Body of pancreas (tissue), 4 donors: ENCODE measurements at regions not wholly inside any gene's neighbourhood (a gene's known extent, or its start where the extent isn't known, plus 50 kb on each side); places are given as distances from the start of the nearest gene placed in this dataset.

Experiments used
- ATAC-seq: fragments of 150-250 bp; one replicate; pipeline ENCODE4 v1.9.1; 2016
- DNase-seq, 4 donors: peaks; one replicate each; pipeline ENCODE4 v3.0.0-alpha.2; 2019
- H3K27ac ChIP-seq, 4 donors: fragments of 200-600 bp; sonication (generic); 1 replicate in 3 of 4; 2 replicates in 1 of 4; pipeline versions ENCODE4 v1.5.1 to v1.6.1; 2016 to 2019; ENCODE audit warnings: mild to moderate bottlenecking in 1 of 4, mixed read lengths in 1 of 4, moderate library complexity in 1 of 4
- H3K27me3 ChIP-seq, 2 donors: fragments of 200-600 bp; sonication (generic); one replicate each; pipeline ENCODE4 v1.6.0; 2016; ENCODE audit warnings: mild to moderate bottlenecking in 1 of 2
- H3K36me3 ChIP-seq, 2 donors: fragments of 200-600 bp; sonication (generic); replicated peaks in 1 of 2; 2 replicates each; pipeline ENCODE4 v1.5.1; 2016; ENCODE audit warnings: low read depth in 2 of 2; ENCODE audit not compliant: insufficient read depth in 1 of 2
- H3K4me1 ChIP-seq: fragments of 200-600 bp; sonication (generic); one replicate; pipeline ENCODE4 v1.6.0; 2016
- H3K4me3 ChIP-seq, 2 donors: fragments of 200-600 bp; sonication (generic); 1 replicate in 1 of 2; 2 replicates in 1 of 2; pipeline ENCODE4 v1.5.1; 2016 to 2019
- H3K9me3 ChIP-seq, 3 donors: fragments of 200-600 bp; sonication (generic); 1 replicate in 2 of 3; 2 replicates in 1 of 3; pipeline ENCODE4 v1.5.1; 2016
- CTCF ChIP-seq, 7 experiments: fragments of 450-650 bp in 4 of 7; fragments of 200-600 bp in 3 of 7; sonication (generic) in 3 of 7; IDR thresholded peaks; one replicate each; pipeline ENCODE4 v1.5.1; 2016 to 2019; ENCODE audit warnings: antibody characterized with exemption in 7 of 7
- POLR2A ChIP-seq, 3 donors: fragments of 450-650 bp; IDR thresholded peaks; one replicate each; pipeline ENCODE4 v1.6.1; 2016; ENCODE audit warnings: antibody characterized with exemption in 3 of 3, mild to moderate bottlenecking in 2 of 3
- WGBS, 2 donors: methylation state at CpG; one replicate each; pipeline ENCODE4 v1.1.5; 2017; 5-methylcytosine and 5-hydroxymethylcytosine counted together
- intact Hi-C: fragments of 100-400 bp; cut with DNase I; formaldehyde crosslinking; loops from one replicate; pipeline ENCODE4 v1.15.1; 2023

DNA sequence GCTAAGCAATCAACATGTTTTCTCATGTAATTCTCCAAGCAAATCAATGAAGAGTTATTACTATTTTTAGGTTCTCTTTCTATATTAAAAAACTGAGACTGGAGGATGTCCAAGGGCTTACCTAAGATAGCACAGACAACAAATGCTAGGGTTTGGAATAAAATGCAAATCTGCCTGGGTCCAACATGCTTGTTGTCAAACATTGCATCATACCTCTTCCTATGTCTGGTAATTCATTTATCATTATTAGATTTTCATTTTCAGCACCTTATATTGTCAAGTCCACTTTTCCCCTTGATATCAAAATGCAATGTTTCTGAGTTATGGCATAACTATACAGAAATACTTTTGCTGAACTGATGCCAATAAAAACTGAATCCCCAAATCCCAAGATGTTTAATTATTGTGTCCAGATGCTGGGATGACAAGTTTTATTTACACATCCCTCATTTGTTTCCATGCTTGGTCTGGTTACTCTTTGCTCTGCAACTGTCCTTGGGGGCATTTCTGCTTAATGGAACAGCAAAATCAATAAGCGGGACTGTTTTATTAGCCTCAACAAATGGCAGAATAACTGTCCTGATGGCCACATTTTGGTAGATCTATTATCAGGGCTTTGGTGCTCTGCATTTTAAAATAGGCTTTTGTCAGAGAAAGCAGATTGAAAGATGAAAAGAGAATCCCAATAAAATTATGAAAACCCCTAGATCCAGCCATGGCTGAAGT is 86.0 kb downstream of the C11orf87 start:
- Histone ChIP-seq H3K27me3 (no peaks in the 10 kb centered on the region), H3K4me3 (no peak overlapping the region), H3K27ac (no peak overlapping the region), H3K9me3 (no peaks in the 10 kb centered on the region), H3K4me1 (no peaks in the 10 kb centered on the region), H3K36me3 (no peaks in the 10 kb centered on the region)
- ATAC-seq, result no peak
- intact Hi-C loops, result no loop called here
- 65 to 73% methylated on average over 1 of the region's 1 CpG for WGBS, 2 donors
- DNase-seq, result no peak
- TF ChIP-seq POLR2A (IDR thresholded peaks at IDR 0.05), result no peak
- TF ChIP-seq CTCF (IDR thresholded peaks at IDR 0.05), result no peak

DNA sequence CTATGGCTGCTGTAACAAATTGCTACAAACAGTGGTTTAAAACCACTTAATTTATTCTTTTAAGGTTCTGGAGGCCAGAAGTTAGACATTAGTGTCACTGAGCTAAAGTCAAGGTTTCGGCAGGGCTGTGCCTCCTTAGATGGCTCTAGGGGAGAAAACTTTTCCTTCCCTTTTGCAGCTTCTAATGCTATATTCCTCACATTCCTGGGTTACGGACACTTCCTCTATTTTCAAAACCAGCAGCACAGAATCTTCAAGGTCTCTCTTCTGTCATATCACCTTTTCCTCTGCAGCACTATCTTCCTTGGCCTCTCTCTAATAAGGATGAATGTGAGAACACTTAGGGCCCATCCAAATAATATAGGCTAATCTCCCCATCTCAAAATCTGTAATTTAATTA is 87.0 kb downstream of the C11orf87 start:
- Histone ChIP-seq H3K9me3 (no peaks in the 10 kb centered on the region), H3K27me3 (no peaks in the 10 kb centered on the region), H3K4me3 (no peak overlapping the region), H3K36me3 (no peaks in the 10 kb centered on the region), H3K4me1 (no peaks in the 10 kb centered on the region), H3K27ac (no peak overlapping the region)
- ATAC-seq, result no peak
- no peak for DNase-seq
- no peak for TF ChIP-seq POLR2A (IDR thresholded peaks at IDR 0.05)
- TF ChIP-seq CTCF (IDR thresholded peaks at IDR 0.05), result no peak
- intact Hi-C loops, result no loop called here
- 83 to 84% methylated on average over 2 of the region's 2 CpGs for WGBS, 2 donors

- H3K9me3 ChIP-seq, result no peaks in the 10 kb centered on the region
- DNase-seq, result no peak
- no peak overlapping the region for H3K4me3 ChIP-seq
- no peaks in the 10 kb centered on the region for H3K36me3 ChIP-seq
- H3K27me3 ChIP-seq, result no peaks in the 10 kb centered on the region
- no peaks in the 10 kb centered on the region for H3K4me1 ChIP-seq
- no peak overlapping the region for H3K27ac ChIP-seq
- ATAC-seq, result no peak
- WGBS, 2 donors, result 46 to 55% methylated on average over 1 of the region's 1 CpG
- intact Hi-C loops, result no loop called here
- TF ChIP-seq POLR2A (IDR thresholded peaks at IDR 0.05) (no peak), CTCF (IDR thresholded peaks at IDR 0.05) (no peak)
These were observed 88.3 kb downstream of the C11orf87 start for GRCh38 chr11:109510316-109510715.

- ATAC-seq (no peak), DNase-seq (no peak)
- intact Hi-C loops, result no loop called here
- H3K4me3 ChIP-seq, result no peak overlapping the region
- H3K36me3 ChIP-seq, result no peaks in the 10 kb centered on the region
- H3K9me3 ChIP-seq, result no peaks in the 10 kb centered on the region
- H3K4me1 ChIP-seq, result no peaks in the 10 kb centered on the region
- H3K27me3 ChIP-seq, result no peaks in the 10 kb centered on the region
- TF ChIP-seq CTCF (IDR thresholded peaks at IDR 0.05) (no peak), POLR2A (IDR thresholded peaks at IDR 0.05) (no peak)
- H3K27ac ChIP-seq, result no peak overlapping the region
These were observed 89.6 kb downstream of the C11orf87 start for GRCh38 chr11:109511598-109511997.

- H3K27ac ChIP-seq, result no peak overlapping the region
- H3K4me1 ChIP-seq, result no peaks in the 10 kb centered on the region
- WGBS, 2 donors, result 71 to 78% methylated on average over 1 of the region's 1 CpG
- intact Hi-C loops, result no loop called here
- H3K9me3 ChIP-seq, result no peaks in the 10 kb centered on the region
- DNase-seq (no peak), ATAC-seq (no peak)
- H3K36me3 ChIP-seq, result no peaks in the 10 kb centered on the region
- no peaks in the 10 kb centered on the region for H3K27me3 ChIP-seq
- no peak for TF ChIP-seq POLR2A (IDR thresholded peaks at IDR 0.05)
- no peak for TF ChIP-seq CTCF (IDR thresholded peaks at IDR 0.05)
- H3K4me3 ChIP-seq, result no peak overlapping the region
These were observed 90.3 kb downstream of the C11orf87 start for GRCh38 chr11:109512249-109512648.
